ENCODE measurements at regions not wholly inside any gene's neighbourhood (a gene's known extent, or its start where the extent isn't known, plus 50 kb on each side); places are given as distances from the start of the nearest gene placed in this dataset.

DNA sequence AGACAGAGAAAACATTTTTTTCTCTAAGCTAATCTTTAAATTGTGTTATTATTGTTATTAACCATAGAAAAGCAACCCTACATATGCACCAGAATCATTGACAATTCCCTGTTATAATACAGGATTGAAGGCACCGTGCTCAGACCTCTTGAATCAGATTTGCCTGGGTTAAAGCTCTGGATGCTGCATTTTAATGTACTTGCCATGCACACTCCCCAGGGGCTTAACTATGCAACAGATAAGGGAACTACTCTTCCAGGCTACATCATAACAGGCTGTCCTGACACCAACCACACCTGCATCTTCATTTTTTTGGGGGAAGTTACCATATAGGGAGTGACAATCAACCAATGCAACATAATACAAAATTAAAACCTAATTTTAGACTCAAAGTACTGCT is 1187.6 kb upstream of the CDH8 start:
- DNase-seq (no peak), ATAC-seq (no peak)
- no peak overlapping the region for H3K27ac Mint-ChIP-seq
- H3K27me3 Mint-ChIP-seq, result no peaks in the 10 kb centered on the region
- H3K4me1 Mint-ChIP-seq, result no peaks in the 10 kb centered on the region
- H3K4me3 Mint-ChIP-seq, result no peak overlapping the region
- H3K9me3 Mint-ChIP-seq, result peaks cover 17 to 26% of the 10 kb centered on the region in 2 donors

DNA sequence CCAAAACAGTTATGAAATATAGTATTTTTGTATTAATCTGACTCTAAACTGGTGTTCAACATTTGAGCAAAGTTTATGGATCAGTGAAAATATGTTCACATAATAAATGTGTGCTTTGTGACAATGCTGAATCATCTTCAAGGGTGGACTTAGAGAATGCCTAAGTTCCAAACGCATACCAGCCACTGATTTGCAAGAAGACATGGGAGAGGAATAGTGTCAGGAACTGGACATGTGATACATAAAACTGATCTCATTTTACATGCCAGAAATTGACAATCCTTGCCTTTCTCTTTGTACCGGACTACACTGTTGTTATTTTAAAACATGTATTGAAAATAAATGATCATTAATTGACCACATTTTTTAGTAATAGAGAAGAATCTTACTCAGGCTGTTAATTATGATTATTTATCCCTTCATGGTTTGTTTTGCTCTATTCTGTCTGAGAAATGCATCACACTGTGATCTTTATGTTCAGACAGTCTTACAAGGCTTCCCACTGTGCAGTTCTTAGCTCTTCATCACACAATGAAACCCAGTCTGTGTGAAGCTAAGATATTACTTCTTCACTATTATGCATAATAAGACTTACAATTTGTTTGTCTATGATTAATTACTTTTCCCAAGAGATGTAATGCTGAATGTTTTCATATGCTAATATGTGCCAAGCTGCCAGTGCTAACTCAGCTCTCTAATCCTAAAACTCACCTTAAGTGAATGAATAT is 1180.6 kb upstream of the CDH8 start:
- H3K27ac Mint-ChIP-seq, result no peak overlapping the region
- H3K27me3 Mint-ChIP-seq, result no peaks in the 10 kb centered on the region
- H3K4me3 Mint-ChIP-seq, result no peak overlapping the region
- ATAC-seq (no peak), DNase-seq (no peak)
- no peaks in the 10 kb centered on the region for H3K4me1 Mint-ChIP-seq
- H3K9me3 Mint-ChIP-seq, result peaks cover 5 to 8% of the 10 kb centered on the region in 2 donors

GRCh38 chr16:63201851-63202250 is 1165.6 kb upstream of the CDH8 start:
- DNase-seq, result no peak
- H3K4me3 Mint-ChIP-seq, result no peak overlapping the region
- H3K27me3 Mint-ChIP-seq, result no peaks in the 10 kb centered on the region
- H3K9me3 Mint-ChIP-seq, result peaks cover 0 to 13% of the 10 kb centered on the region in 2 donors
- H3K27ac Mint-ChIP-seq, result no peak overlapping the region
- no peaks in the 10 kb centered on the region for H3K4me1 Mint-ChIP-seq
- no peak for ATAC-seq

DNA sequence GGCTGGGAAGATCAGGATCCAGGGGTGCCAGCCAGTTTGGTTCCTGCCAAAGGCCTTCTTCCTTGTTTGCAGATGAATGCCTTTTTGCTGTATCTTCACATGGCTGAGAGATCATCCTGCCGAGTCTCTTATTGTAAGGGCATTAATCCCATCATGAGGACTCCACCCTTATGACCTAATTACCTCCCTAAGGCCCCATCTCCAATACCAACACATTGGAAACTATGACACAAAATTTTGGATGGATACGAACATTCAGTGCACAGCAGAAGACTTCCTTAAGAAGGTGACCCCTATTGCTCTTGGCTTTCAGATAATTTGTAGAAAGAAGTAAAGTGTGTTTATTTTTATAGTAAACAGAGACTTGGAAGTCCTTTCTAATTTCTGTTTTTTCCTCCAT is 1164.7 kb upstream of the CDH8 start:
- H3K4me1 Mint-ChIP-seq, result no peaks in the 10 kb centered on the region
- DNase-seq (no peak), ATAC-seq (no peak)
- no peaks in the 10 kb centered on the region for H3K27me3 Mint-ChIP-seq
- no peak overlapping the region for H3K4me3 Mint-ChIP-seq
- H3K9me3 Mint-ChIP-seq, result peaks cover 0 to 11% of the 10 kb centered on the region in 2 donors
- H3K27ac Mint-ChIP-seq, result no peak overlapping the region

GRCh38 chr16:63195336-63195735 is 1159.1 kb upstream of the CDH8 start:
- ATAC-seq, result no peak
- H3K4me1 Mint-ChIP-seq, result no peaks in the 10 kb centered on the region
- DNase-seq, result no peak
- H3K9me3 Mint-ChIP-seq, result peaks cover 13 to 19% of the 10 kb centered on the region in 2 donors
- no peaks in the 10 kb centered on the region for H3K27me3 Mint-ChIP-seq
- H3K27ac Mint-ChIP-seq, result no peak overlapping the region
- H3K4me3 Mint-ChIP-seq, result no peak overlapping the region

GRCh38 chr16:63192980-63193379 is 1156.7 kb upstream of the CDH8 start:
- Mint-ChIP-seq H3K9me3 (peaks cover 10 to 34% of the 10 kb centered on the region in 2 donors), H3K27me3 (no peaks in the 10 kb centered on the region), H3K4me3 (no peak overlapping the region), H3K27ac (no peak overlapping the region), H3K4me1 (no peaks in the 10 kb centered on the region)
- ATAC-seq, result no peak
- DNase-seq, result no peak

- Mint-ChIP-seq H3K27ac (no peak overlapping the region), H3K9me3 (peaks cover 15 to 40% of the 10 kb centered on the region in 2 donors), H3K27me3 (no peaks in the 10 kb centered on the region), H3K4me3 (no peak overlapping the region), H3K4me1 (no peaks in the 10 kb centered on the region)
- DNase-seq (no peak), ATAC-seq (no peak)
Observed at GRCh38 chr16:63188086-63188771, 1152.0 kb upstream of the CDH8 start.

DNA sequence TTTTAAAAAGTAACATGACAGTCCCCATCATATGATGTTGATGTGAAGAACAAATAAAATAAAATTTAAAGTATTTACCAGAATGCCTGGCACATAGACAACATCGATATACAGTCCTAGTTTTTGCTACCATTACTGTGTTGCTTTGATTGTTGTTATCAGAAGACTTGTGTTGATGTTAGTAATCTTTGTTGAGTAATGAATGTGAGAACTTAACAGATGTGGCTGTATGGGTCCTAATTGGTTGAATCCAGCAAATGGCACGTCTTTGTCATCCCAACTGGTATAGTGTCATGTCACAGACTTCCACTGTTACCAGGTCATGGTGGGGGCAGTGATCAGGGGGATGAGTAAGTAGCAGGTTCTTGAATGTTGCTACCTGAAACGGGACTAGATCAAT is 1151.4 kb upstream of the CDH8 start:
- H3K9me3 Mint-ChIP-seq, result peaks cover 15 to 40% of the 10 kb centered on the region in 2 donors
- ATAC-seq, result no peak
- no peak for DNase-seq
- H3K4me3 Mint-ChIP-seq, result no peak overlapping the region
- no peaks in the 10 kb centered on the region for H3K27me3 Mint-ChIP-seq
- no peak overlapping the region for H3K27ac Mint-ChIP-seq
- no peaks in the 10 kb centered on the region for H3K4me1 Mint-ChIP-seq

DNA sequence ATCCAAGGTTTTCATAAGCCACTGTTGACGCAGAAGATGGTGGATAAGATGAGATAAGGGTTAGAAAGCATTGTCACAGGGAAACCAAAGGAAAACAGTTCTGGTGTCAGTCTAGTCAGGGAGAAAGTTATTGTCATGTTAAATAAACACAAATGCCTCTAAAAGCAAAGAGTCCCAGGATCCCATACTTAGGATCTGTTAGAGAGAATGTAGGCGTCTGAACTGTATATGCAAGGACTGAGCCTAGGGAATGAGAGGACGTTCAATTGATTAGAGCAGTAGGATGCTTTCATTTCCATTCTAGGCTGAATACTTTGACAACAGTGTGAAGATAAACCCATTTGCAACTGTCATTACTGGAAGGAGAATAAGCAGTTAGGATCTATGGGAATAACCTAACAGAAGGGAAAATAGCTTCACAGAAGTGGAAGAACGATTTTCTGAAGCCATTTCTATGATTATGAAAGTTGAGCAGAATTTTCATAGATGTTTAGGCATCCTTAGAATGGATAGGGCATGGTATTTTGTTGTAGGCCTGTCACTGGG is 1149.1 kb upstream of the CDH8 start:
- DNase-seq, result no peak
- H3K4me3 Mint-ChIP-seq, result no peak overlapping the region
- H3K4me1 Mint-ChIP-seq, result no peaks in the 10 kb centered on the region

DNA sequence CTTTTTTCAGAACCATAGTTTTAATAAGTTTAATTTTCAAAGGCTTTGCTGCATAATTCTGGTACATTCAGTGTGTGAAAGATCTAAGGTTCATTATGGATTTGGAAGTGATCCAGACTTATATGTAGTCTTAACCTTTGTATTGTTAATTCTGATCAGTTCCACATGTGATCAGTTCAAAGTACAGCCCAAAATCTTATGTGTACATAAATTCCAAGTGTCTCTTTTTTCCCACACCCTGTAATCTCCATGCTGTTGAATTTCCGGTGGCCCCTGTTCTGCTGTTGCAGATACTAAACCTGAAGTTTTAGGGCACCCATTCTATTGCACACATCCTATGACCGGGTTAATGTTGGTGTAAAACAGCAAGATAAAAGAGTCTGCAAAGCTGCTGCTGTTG is 1147.5 kb upstream of the CDH8 start:
- no peak overlapping the region for H3K4me3 Mint-ChIP-seq
- no peak for DNase-seq
- H3K4me1 Mint-ChIP-seq, result no peaks in the 10 kb centered on the region
- no peak for ATAC-seq
- no peaks in the 10 kb centered on the region for H3K27me3 Mint-ChIP-seq
- no peak overlapping the region for H3K27ac Mint-ChIP-seq
- H3K9me3 Mint-ChIP-seq, result peaks cover 25 to 39% of the 10 kb centered on the region in 2 donors

More for the DNA sequence above, 1149.1 kb upstream of the CDH8 start:
- Mint-ChIP-seq H3K27ac (no peak overlapping the region), H3K9me3 (peaks cover 22 to 44% of the 10 kb centered on the region in 2 donors), H3K27me3 (no peaks in the 10 kb centered on the region)
- no peak for ATAC-seq

DNA sequence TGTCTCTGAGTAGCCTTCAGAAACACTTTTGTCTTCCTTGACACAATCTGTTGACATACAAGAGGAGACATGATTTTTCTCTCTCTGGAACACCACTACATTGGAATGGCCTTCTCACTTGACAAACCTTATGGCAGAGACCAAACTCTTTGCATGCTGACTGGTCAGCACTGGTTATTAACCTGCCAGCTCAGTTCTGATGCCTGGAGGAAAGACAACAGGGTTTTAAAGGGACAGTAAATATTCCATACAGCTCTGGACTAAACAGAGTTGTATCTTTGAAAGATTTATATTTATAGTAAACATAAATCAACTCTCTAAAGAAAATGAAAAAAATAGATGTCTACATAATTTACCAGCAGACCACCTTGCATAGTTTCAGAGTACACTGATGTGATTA is 1139.1 kb upstream of the CDH8 start:
- no peak overlapping the region for H3K4me3 Mint-ChIP-seq
- no peaks in the 10 kb centered on the region for H3K27me3 Mint-ChIP-seq
- no peak overlapping the region for H3K27ac Mint-ChIP-seq
- H3K9me3 Mint-ChIP-seq, result peaks cover 17 to 20% of the 10 kb centered on the region in 2 donors
- H3K4me1 Mint-ChIP-seq, result no peaks in the 10 kb centered on the region
- ATAC-seq, result no peak
- no peak for DNase-seq

DNA sequence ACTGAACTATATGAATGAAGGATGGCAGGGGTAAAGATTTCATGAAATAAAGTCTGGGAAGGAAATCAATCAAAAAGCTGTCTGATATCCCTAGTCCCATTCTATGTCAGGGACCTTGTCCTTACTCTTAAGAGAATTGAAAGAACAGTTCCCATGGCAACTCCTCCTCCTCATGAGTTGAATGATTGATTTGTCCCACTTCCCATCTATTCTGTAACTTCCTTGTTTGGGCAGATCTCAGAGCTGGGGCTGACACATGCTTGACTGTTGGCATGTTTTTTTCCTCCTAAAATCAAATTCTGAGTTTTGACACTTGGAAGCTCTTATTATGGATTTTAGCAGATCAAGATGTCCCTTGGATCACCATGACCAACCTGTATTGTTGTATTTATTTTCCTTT is 1138.6 kb upstream of the CDH8 start:
- DNase-seq, result no peak
- no peaks in the 10 kb centered on the region for H3K27me3 Mint-ChIP-seq
- no peak overlapping the region for H3K27ac Mint-ChIP-seq
- peaks cover 17 to 19% of the 10 kb centered on the region in 2 donors for H3K9me3 Mint-ChIP-seq
- ATAC-seq, result no peak
- H3K4me1 Mint-ChIP-seq, result no peaks in the 10 kb centered on the region
- no peak overlapping the region for H3K4me3 Mint-ChIP-seq

DNA sequence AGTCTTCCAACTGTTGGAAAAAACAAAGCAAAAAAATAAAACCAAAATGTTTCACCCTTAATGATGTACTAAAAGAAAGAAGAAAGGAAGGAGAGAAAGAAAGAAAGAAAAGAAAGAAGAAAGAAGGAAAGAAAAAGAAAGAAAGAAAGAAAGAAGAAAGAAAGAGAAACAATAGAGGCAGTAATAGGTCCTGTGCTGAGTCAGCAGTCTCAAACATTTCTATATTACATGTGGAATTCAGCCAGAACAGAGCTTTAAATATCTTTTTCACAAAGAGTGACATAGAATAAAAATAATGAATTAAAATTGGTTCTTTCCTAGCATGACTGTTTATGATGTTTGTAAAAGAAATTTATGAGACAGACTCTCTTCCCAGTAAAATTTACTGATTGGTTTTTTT is 1135.3 kb upstream of the CDH8 start:
- peaks cover 20 to 35% of the 10 kb centered on the region in 2 donors for H3K9me3 Mint-ChIP-seq
- no peak overlapping the region for H3K4me3 Mint-ChIP-seq
- no peak for DNase-seq
- no peak for ATAC-seq
- H3K27me3 Mint-ChIP-seq, result no peaks in the 10 kb centered on the region
- peak overlapping the region in 1 of 2 donors; percentile 1 for H3K27ac Mint-ChIP-seq
- H3K4me1 Mint-ChIP-seq, result no peaks in the 10 kb centered on the region

DNA sequence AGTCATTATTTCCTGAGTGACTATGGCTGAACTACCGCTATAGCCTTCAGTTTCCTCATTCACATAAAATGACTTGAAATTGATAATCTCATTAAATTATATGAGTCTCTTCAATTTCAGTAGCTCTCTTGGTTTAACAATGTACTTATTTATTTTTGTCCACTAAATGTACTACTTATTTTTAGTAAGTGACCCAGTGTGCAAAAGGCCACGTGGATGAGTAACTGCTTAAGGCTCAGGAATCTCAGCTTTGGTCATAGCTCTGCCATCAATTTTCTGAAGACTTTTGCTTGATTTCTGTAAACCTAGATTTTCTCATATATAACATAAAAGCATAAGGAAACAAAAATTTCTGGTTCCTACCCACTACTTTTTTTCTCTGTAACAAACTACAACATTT is 1132.9 kb upstream of the CDH8 start:
- DNase-seq (no peak), ATAC-seq (no peak)
- Mint-ChIP-seq H3K9me3 (peaks cover 24 to 26% of the 10 kb centered on the region in 2 donors), H3K27ac (no peak overlapping the region), H3K4me1 (no peaks in the 10 kb centered on the region), H3K27me3 (no peaks in the 10 kb centered on the region), H3K4me3 (no peak overlapping the region)

- Mint-ChIP-seq H3K9me3 (peaks cover 13 to 31% of the 10 kb centered on the region in 2 donors), H3K27me3 (no peaks in the 10 kb centered on the region), H3K27ac (no peak overlapping the region), H3K4me1 (no peaks in the 10 kb centered on the region), H3K4me3 (no peak overlapping the region)
- ATAC-seq, result no peak
- no peak for DNase-seq
Observed at GRCh38 chr16:63157818-63158217, 1121.6 kb upstream of the CDH8 start.

DNA sequence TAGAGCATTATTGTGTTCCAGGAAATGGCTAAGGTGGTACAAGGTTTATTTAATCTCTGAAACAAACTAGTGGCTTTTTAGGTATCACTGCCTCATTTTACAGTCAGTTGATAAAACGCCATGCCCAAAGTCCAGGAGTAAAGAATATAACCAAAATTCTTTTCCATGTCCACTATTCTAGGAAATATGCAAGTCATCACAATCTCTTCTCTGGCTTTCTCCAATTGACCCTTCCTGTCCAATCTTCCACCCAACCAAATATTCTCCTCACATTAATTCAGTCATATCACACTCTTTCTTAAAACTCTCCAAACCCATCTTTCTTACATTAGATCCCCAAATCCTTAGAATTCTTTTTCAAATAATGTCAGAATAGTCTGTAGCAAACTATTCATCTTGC is 1110.0 kb upstream of the CDH8 start:
- no peaks in the 10 kb centered on the region for H3K27me3 Mint-ChIP-seq

More for the DNA sequence above, 1110.0 kb upstream of the CDH8 start:
- Mint-ChIP-seq H3K4me3 (no peak overlapping the region), H3K27ac (no peak overlapping the region), H3K9me3 (peaks cover 5 to 14% of the 10 kb centered on the region in 2 donors), H3K4me1 (no peaks in the 10 kb centered on the region)
- DNase-seq (no peak), ATAC-seq (no peak)

Data from stimulated activated naive CD8-positive, alpha-beta T cell treated with anti-CD3 and anti-CD28 coated beads, Interleukin-15, amount 100 ng/mL, for 72 hours (primary cell).